ENCODE measurements at regions not wholly inside any gene's neighbourhood (a gene's known extent, or its start where the extent isn't known, plus 50 kb on each side); places are given as distances from the start of the nearest gene placed in this dataset.

- Histone ChIP-seq H4K20me1 (ENCODE audit: control insufficient read depth, extremely low read depth, insufficient read depth, low read length) (no peaks in the 10 kb centered on the region), H3K9ac (ENCODE audit: insufficient read depth, low read length) (no peak overlapping the region), H3K27ac (ENCODE audit: insufficient read depth, low read length) (peak overlapping the region; percentile 37), H3K79me2 (ENCODE audit: control insufficient read depth, insufficient read depth, low read length) (no peaks in the 10 kb centered on the region), H3K36me3 (ENCODE audit: control insufficient read depth, insufficient read depth, low read length) (no peaks in the 10 kb centered on the region), H2AFZ (ENCODE audit: low read length) (no peak overlapping the region), H3K4me3 (replicated peaks in 1 of 4; ENCODE audit: control extremely low read depth in 1 of 4, insufficient read depth in 1 of 4, low read depth in 3 of 4, low read length in 4 of 4) (peak overlapping the region in 1 of 4 experiments; percentile 5), H3K4me2 (ENCODE audit: extremely low read depth, insufficient read depth, low read length) (peak overlapping the region; percentile 29), H3K27me3 (ENCODE audit: control insufficient read depth, insufficient read depth, low read length) (no peaks in the 10 kb centered on the region), H3K9me3 (ENCODE audit: control insufficient read depth, insufficient read depth, low read depth, low read length) (no peaks in the 10 kb centered on the region), H3K4me1 (ENCODE audit: control insufficient read depth, extremely low read depth, insufficient read depth, low read length) (peaks cover 8% of the 10 kb centered on the region)
- peak in 1 of 2 donors; percentile 59 for DNase-seq (ENCODE audit: low read depth in 2 of 2)
- TF ChIP-seq CTCF (conservative IDR thresholded peaks at IDR 0.05 in 1 of 2, IDR thresholded peaks at IDR 0.05 in 1 of 2; ENCODE audit: low read depth in 1 of 2, low read length in 2 of 2), result no peak
Measured at GRCh38 chr12:89782807-89783206, 74.2 kb upstream of the ATP2B1 start.

GRCh38 chr12:89781946-89782550 is 73.4 kb upstream of the ATP2B1 start:
- H3K9me3 ChIP-seq (ENCODE audit: control insufficient read depth, insufficient read depth, low read depth, low read length), result no peaks in the 10 kb centered on the region
- peaks cover 8% of the 10 kb centered on the region for H3K4me1 ChIP-seq (ENCODE audit: control insufficient read depth, extremely low read depth, insufficient read depth, low read length)
- H2AFZ ChIP-seq (ENCODE audit: low read length), result no peak overlapping the region
- H3K4me2 ChIP-seq (ENCODE audit: extremely low read depth, insufficient read depth, low read length), result no peak overlapping the region
- no peak overlapping the region for H3K4me3 ChIP-seq (replicated peaks in 1 of 4; ENCODE audit: control extremely low read depth in 1 of 4, insufficient read depth in 1 of 4, low read depth in 3 of 4, low read length in 4 of 4)
- H3K79me2 ChIP-seq (ENCODE audit: control insufficient read depth, insufficient read depth, low read length), result no peaks in the 10 kb centered on the region
- H3K27ac ChIP-seq (ENCODE audit: insufficient read depth, low read length), result no peak overlapping the region
- H4K20me1 ChIP-seq (ENCODE audit: control insufficient read depth, extremely low read depth, insufficient read depth, low read length), result no peaks in the 10 kb centered on the region
- DNase-seq (ENCODE audit: low read depth in 2 of 2), result peak in 1 of 2 donors; percentile 72
- no peaks in the 10 kb centered on the region for H3K27me3 ChIP-seq (ENCODE audit: control insufficient read depth, insufficient read depth, low read length)
- H3K9ac ChIP-seq (ENCODE audit: insufficient read depth, low read length), result no peak overlapping the region
- no peaks in the 10 kb centered on the region for H3K36me3 ChIP-seq (ENCODE audit: control insufficient read depth, insufficient read depth, low read length)
- no peak for TF ChIP-seq CTCF (conservative IDR thresholded peaks at IDR 0.05 in 1 of 2, IDR thresholded peaks at IDR 0.05 in 1 of 2; ENCODE audit: low read depth in 1 of 2, low read length in 2 of 2)
- TF ChIP-seq EZH2 (IDR thresholded peaks at IDR 0.05; ENCODE audit: low read length, missing control alignments), result no peak

- DNase-seq (ENCODE audit: low read depth in 2 of 2), result no peak
- Histone ChIP-seq H4K20me1 (ENCODE audit: control insufficient read depth, extremely low read depth, insufficient read depth, low read length) (no peaks in the 10 kb centered on the region), H3K9me3 (ENCODE audit: control insufficient read depth, insufficient read depth, low read depth, low read length) (no peaks in the 10 kb centered on the region), H3K27me3 (ENCODE audit: control insufficient read depth, insufficient read depth, low read length) (no peaks in the 10 kb centered on the region), H3K4me2 (ENCODE audit: extremely low read depth, insufficient read depth, low read length) (no peak overlapping the region), H3K4me1 (ENCODE audit: control insufficient read depth, extremely low read depth, insufficient read depth, low read length) (peaks cover 8% of the 10 kb centered on the region), H3K9ac (ENCODE audit: insufficient read depth, low read length) (no peak overlapping the region), H2AFZ (ENCODE audit: low read length) (no peak overlapping the region), H3K27ac (ENCODE audit: insufficient read depth, low read length) (no peak overlapping the region), H3K4me3 (replicated peaks in 1 of 4; ENCODE audit: control extremely low read depth in 1 of 4, insufficient read depth in 1 of 4, low read depth in 3 of 4, low read length in 4 of 4) (no peak overlapping the region), H3K79me2 (ENCODE audit: control insufficient read depth, insufficient read depth, low read length) (no peaks in the 10 kb centered on the region), H3K36me3 (ENCODE audit: control insufficient read depth, insufficient read depth, low read length) (no peaks in the 10 kb centered on the region)
- TF ChIP-seq CTCF (conservative IDR thresholded peaks at IDR 0.05 in 1 of 2, IDR thresholded peaks at IDR 0.05 in 1 of 2; ENCODE audit: low read depth in 1 of 2, low read length in 2 of 2), result no peak
- no peak for TF ChIP-seq EZH2 (IDR thresholded peaks at IDR 0.05; ENCODE audit: low read length, missing control alignments)
Measured at GRCh38 chr12:89781156-89781555, 72.5 kb upstream of the ATP2B1 start.
